Epithelial cell of esophagus (primary cell): ENCODE measurements at regions not wholly inside any gene's neighbourhood (a gene's known extent, or its start where the extent isn't known, plus 50 kb on each side); places are given as distances from the start of the nearest gene placed in this dataset.

Experiments used
- DNase-seq: peaks from one replicate; pipeline ENCODE4 v3.0.0; 2010; ENCODE audit warnings: low read depth
- H3K4me3 ChIP-seq: 2 replicates; pipeline ENCODE4 v1.5.1; 2011; ENCODE audit warnings: mild to moderate bottlenecking, low read length, control low read depth
- CTCF ChIP-seq: IDR thresholded peaks from 2 replicates; pipeline ENCODE4 v1.5.1; 2011; ENCODE audit warnings: low read depth, mild to moderate bottlenecking, low read length, control low read depth, inconsistent platforms; ENCODE audit not compliant: insufficient read depth; ENCODE audit errors: missing control alignments

- H3K4me3 ChIP-seq, result no peak overlapping the region
- DNase-seq, result peak; percentile 87
- peak; percentile 67 for TF ChIP-seq CTCF
Observed at GRCh38 chr9:12884736-12885395, 110.0 kb downstream of the LURAP1L start.

- no peak for TF ChIP-seq CTCF
- DNase-seq, result no peak
- H3K4me3 ChIP-seq, result no peak overlapping the region
Observed at GRCh38 chr9:12889402-12890106, 114.7 kb downstream of the LURAP1L start.

- no peak for DNase-seq
- TF ChIP-seq CTCF, result no peak
- no peak overlapping the region for H3K4me3 ChIP-seq
Observed at GRCh38 chr9:12891588-12891987, 116.8 kb downstream of the LURAP1L start.

GRCh38 chr9:12903316-12903715, 128.5 kb downstream of the LURAP1L start:
- TF ChIP-seq CTCF, result no peak
- no peak overlapping the region for H3K4me3 ChIP-seq
- DNase-seq, result no peak

- TF ChIP-seq CTCF, result no peak
- H3K4me3 ChIP-seq, result no peak overlapping the region
- no peak for DNase-seq
Observed at GRCh38 chr9:12904261-12905000, 129.6 kb downstream of the LURAP1L start.

GRCh38 chr9:12906646-12907045, 131.8 kb downstream of the LURAP1L start:
- no peak for DNase-seq
- no peak overlapping the region for H3K4me3 ChIP-seq
- TF ChIP-seq CTCF, result no peak
